MCF 10A (cell line): ENCODE measurements at regions not wholly inside any gene's neighbourhood (a gene's known extent, or its start where the extent isn't known, plus 50 kb on each side); places are given as distances from the start of the nearest gene placed in this dataset.
A peak's percentile ranks its signal among the peaks of the same experiment; 100 is the strongest.

ENCODE experiments used
- BruUV-seq: library from RNA; stranded (reverse); fragments of 400-500 nt; replicated peaks from 2 replicates; lab custom pipeline; 2021; lab: Mats Ljungman, UMichigan
- CTCF ChIA-PET: fragments of 300-600 bp; sonication (Branson Sonifier 250); formaldehyde crosslinking; extraction: SDS; loops from one replicate; lab custom pipeline; 2021; ENCODE audit warnings: antibody characterized with exemption, inconsistent platforms; lab: Yijun Ruan, JAX
- POLR2A ChIA-PET: fragments of 300-600, 350-650 bp; sonication (Branson Sonifier 250); formaldehyde crosslinking; extraction: SDS; loops from one replicate; lab custom pipeline; 2020; ENCODE audit warnings: antibody characterized with exemption, inconsistent platforms; lab: Yijun Ruan, JAX
- DNase-seq: peaks from one replicate; pipeline ENCODE4 v3.0.0-alpha.2; 2018; ENCODE audit not compliant: unreplicated experiment
- H3K27ac Mint-ChIP-seq: one replicate; pipeline ENCODE4 v1.8.0; 2022; ENCODE audit warnings: mild to moderate bottlenecking, low read depth, mixed read lengths; ENCODE audit not compliant: unreplicated experiment
- H3K27me3 Mint-ChIP-seq: one replicate; pipeline ENCODE4 v1.8.0; 2022; ENCODE audit warnings: mixed read lengths; ENCODE audit not compliant: insufficient read depth, unreplicated experiment
- H3K36me3 Mint-ChIP-seq: one replicate; pipeline ENCODE4 v1.8.0; 2022; ENCODE audit warnings: mild to moderate bottlenecking, moderate library complexity, mixed read lengths; ENCODE audit not compliant: insufficient read depth, unreplicated experiment
- H3K4me1 Mint-ChIP-seq: one replicate; pipeline ENCODE4 v1.8.0; 2022; ENCODE audit warnings: mixed read lengths; ENCODE audit not compliant: insufficient read depth, unreplicated experiment
- H3K4me3 Mint-ChIP-seq: one replicate; pipeline ENCODE4 v1.8.0; 2022; ENCODE audit warnings: mild to moderate bottlenecking, moderate library complexity, mixed read lengths; ENCODE audit not compliant: unreplicated experiment
- H3K9me3 Mint-ChIP-seq: one replicate; pipeline ENCODE4 v1.8.0; 2022; ENCODE audit warnings: mixed read lengths; ENCODE audit not compliant: unreplicated experiment
- intact Hi-C: fragments of 100-400 bp; cut with micrococcal nuclease; formaldehyde crosslinking; loops from 2 replicates; pipeline ENCODE4 v1.14.1; 2022
- TF ChIP-seq, protein P1 (sequence below): fragments of 200-600 bp; IDR thresholded peaks from one replicate; pipeline ENCODE4 v1.8.0; 2022; ENCODE audit warnings: antibody characterized with exemption, mild to moderate bottlenecking; ENCODE audit not compliant: unreplicated experiment

DNA sequence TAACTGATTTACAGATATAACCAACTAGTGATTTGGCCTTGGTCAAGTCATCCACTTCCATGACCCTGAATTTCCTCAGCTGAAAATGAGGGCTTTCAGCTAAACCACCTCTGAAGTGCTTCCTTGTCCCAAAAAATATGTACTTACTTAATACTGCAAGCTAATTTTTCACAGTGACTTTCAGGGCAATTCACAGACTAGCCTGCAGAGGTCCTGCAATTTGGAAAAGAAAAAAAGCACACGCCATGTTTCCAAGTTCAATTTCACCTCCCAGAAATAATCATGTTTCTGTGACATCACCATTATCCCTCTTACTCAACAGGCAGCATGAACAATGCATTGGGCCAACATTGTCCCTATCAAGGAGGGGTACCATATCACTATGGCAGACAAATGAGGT is 218.2 kb downstream of the SHOX2 start:
- H3K9me3 Mint-ChIP-seq: no peaks in the 10 kb centered on the region
- H3K27me3 Mint-ChIP-seq: no peaks in the 10 kb centered on the region
- no peaks in the 10 kb centered on the region for H3K4me1 Mint-ChIP-seq
- intact Hi-C loops: no loop called here
- no peak for DNase-seq
- TF ChIP-seq, protein P1, sequence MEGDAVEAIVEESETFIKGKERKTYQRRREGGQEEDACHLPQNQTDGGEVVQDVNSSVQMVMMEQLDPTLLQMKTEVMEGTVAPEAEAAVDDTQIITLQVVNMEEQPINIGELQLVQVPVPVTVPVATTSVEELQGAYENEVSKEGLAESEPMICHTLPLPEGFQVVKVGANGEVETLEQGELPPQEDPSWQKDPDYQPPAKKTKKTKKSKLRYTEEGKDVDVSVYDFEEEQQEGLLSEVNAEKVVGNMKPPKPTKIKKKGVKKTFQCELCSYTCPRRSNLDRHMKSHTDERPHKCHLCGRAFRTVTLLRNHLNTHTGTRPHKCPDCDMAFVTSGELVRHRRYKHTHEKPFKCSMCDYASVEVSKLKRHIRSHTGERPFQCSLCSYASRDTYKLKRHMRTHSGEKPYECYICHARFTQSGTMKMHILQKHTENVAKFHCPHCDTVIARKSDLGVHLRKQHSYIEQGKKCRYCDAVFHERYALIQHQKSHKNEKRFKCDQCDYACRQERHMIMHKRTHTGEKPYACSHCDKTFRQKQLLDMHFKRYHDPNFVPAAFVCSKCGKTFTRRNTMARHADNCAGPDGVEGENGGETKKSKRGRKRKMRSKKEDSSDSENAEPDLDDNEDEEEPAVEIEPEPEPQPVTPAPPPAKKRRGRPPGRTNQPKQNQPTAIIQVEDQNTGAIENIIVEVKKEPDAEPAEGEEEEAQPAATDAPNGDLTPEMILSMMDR: no peak
- ChIA-PET POLR2A (no interaction called here), CTCF (interaction anchor here (0.6 to 1.1 kb wide), 2 partner anchors 23 to 239 kb away, joined by 3 to 4 read pairs; no protein-coding TSS in a partner anchor)
- H3K4me3 Mint-ChIP-seq: no peak overlapping the region
- H3K27ac Mint-ChIP-seq: no peak overlapping the region
- no peaks in the 10 kb centered on the region for H3K36me3 Mint-ChIP-seq
- BruUV-seq: no TSS peak

DNA sequence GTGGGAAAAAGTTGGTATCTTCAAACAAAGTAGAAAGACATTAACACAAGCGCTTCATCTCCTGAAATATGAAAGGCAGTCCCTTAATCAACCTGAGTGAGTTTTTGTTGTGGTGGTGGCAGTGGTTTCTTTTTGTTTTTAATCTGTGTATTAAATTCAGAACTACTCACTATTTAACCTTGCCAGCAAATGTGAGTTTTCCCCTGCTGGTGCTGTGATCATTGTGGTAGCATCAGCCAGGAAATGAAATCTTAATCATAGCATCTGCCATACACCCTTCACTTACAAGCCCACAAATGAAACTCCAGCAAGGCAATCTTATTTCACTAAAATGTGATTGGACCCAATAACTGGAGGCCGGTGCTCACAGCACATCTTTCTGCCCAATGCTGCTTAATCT is 229.7 kb downstream of the SHOX2 start:
- no peak overlapping the region for H3K27ac Mint-ChIP-seq
- no peak overlapping the region for H3K4me3 Mint-ChIP-seq
- no peak for DNase-seq
- no peaks in the 10 kb centered on the region for H3K4me1 Mint-ChIP-seq
- BruUV-seq: no TSS peak
- H3K36me3 Mint-ChIP-seq: no peaks in the 10 kb centered on the region
- TF ChIP-seq, protein P1: no peak
- H3K27me3 Mint-ChIP-seq: no peaks in the 10 kb centered on the region
- POLR2A ChIA-PET: interaction anchor here (1.0 kb wide), 1 partner anchor 9 kb away, joined by 3 read pairs; no protein-coding TSS in a partner anchor
- intact Hi-C loops: no loop called here
- H3K9me3 Mint-ChIP-seq: peaks cover 7% of the 10 kb centered on the region
- CTCF ChIA-PET: interaction anchor here (1.0 kb wide), 1 partner anchor 259 kb away, joined by 3 read pairs; no protein-coding TSS in a partner anchor

DNA sequence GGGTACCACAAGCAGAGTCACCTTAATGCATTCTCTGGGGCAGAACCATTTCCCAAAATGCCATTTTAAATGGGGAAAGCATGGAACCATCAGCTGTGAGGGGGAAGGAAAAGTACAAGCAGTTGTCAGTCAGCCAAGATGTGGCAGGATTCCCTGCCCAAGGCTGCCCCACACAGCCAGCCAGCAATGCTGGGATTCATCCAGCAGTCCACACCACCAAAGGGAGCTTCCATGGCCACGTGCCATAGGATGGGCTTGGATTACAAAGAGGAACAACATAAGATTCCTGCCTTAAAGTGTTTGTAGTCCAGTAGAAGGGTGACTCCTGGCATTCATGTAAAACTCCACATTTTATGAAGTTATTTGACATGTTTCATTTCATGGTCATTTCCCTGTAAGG is 233.3 kb downstream of the SHOX2 start:
- peak; percentile 45 for DNase-seq
- Mint-ChIP-seq H3K4me1 (no peaks in the 10 kb centered on the region), H3K27ac (no peak overlapping the region), H3K36me3 (no peaks in the 10 kb centered on the region), H3K9me3 (no peaks in the 10 kb centered on the region), H3K4me3 (no peak overlapping the region), H3K27me3 (no peaks in the 10 kb centered on the region)
- intact Hi-C loops: no loop called here
- no TSS peak for BruUV-seq
- TF ChIP-seq, protein P1: no peak
- ChIA-PET POLR2A (no interaction called here), CTCF (interaction anchor here (0.6 kb wide), 1 partner anchor 185 kb away, joined by 5 read pairs; no protein-coding TSS in a partner anchor)

DNA sequence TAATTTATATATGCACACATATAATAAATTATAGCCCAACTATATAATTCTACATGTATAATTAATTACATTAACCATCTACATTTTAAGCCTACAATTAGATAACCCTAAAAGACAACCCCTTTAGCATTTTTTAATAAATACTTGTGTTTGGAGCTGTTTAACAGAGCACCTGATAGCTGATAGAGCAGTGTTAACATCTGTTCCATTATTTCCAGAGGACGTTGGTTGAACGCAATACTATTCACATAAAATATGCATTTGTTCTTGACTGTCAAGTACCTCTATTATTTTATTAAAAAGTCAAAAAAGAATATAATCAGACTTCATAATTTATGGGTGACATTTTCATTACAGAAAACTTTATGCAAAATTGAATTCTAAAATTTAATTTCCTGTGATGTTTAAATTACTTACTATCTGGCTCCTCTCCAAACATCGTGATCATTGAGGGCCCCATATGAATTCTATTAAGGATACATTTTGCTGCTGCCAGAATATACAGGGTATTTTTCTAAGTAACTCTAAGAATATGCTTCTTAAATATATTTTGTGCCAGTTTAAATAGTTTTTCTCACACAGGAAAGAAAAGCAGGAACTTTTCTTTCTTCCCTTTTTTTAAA is 234.3 kb downstream of the SHOX2 start:
- Mint-ChIP-seq H3K27ac (no peak overlapping the region), H3K4me3 (no peak overlapping the region), H3K27me3 (no peaks in the 10 kb centered on the region), H3K4me1 (no peaks in the 10 kb centered on the region), H3K9me3 (no peaks in the 10 kb centered on the region), H3K36me3 (no peaks in the 10 kb centered on the region)
- BruUV-seq: no TSS peak
- intact Hi-C loops: no loop called here
- TF ChIP-seq, protein P1: no peak
- POLR2A ChIA-PET: no interaction called here
- CTCF ChIA-PET: interaction anchor here (0.6 kb wide), 1 partner anchor 320 kb away, joined by 3 read pairs; no protein-coding TSS in a partner anchor
- DNase-seq: no peak
